GM21717 (cell line): ENCODE measurements at regions not wholly inside any gene's neighbourhood (a gene's known extent, or its start where the extent isn't known, plus 50 kb on each side); places are given as distances from the start of the nearest gene placed in this dataset.
"Not testable (repeated sequence)": the region's sequence is repeated elsewhere in the genome, so short reads cannot be mapped to it uniquely, and the experiment has no call there.

Experiments
- ATAC-seq: cut with Tn5 transposase; IDR thresholded peaks from one replicate; pipeline ENCODE4 v1.9.1; 2021; ENCODE audit warnings: mild to moderate bottlenecking, moderate library complexity; ENCODE audit not compliant: unreplicated experiment

GRCh38 chr6:63440057-63440456 lies 120.3 kb upstream of the LGSN start:
- no peak for ATAC-seq

- no peak for ATAC-seq
Observed at GRCh38 chr6:63440594-63440993, 120.8 kb upstream of the LGSN start.

- ATAC-seq: no peak
Observed at GRCh38 chr6:63441266-63441956, 121.6 kb upstream of the LGSN start.

DNA sequence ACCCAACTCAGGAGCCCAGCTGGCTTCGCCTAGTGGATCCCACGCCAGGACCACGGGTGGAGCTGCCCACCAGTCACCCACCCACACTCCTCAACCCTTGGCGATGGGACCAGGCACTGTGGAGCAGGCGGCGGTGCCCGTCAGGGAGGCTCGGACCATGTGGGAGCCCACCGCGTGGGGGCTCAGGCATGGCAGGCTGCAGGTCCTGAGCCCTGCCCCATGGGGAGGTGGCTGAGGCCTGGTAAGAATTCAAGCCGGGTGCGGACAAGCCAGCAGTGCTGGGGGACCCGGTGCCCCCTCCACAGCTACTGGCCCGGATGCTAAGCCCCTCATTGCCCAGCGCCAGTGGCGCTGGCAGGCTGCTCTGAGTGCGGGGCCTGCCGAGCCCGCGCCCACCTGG lies 123.1 kb upstream of the LGSN start:
- no peak for ATAC-seq

- ATAC-seq: no peak
Observed at GRCh38 chr6:63444768-63445167, 125.0 kb upstream of the LGSN start.

DNA sequence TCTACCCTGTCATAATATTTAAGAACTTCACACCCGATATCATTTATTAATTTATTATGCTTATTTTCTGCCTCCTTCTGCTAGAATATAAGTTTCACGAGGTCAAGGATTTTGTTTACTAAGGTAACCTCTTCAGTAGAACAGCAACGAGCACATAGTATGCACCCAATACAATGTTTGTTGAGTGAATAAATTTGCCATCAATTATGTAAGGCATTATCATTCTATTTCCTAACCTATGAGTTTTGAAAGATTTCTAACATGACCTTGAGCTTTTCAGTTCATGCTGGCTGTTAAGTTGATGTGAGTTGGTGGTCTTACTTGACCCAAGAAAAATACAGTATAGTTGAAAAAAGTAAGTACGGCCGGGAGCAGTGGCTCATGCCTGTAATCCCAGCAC lies 125.9 kb upstream of the LOC128125822 start:
- ATAC-seq: no peak

- no peak for ATAC-seq
Observed at GRCh38 chr6:63447134-63447533, 125.1 kb upstream of the LOC128125822 start.

- no peak for ATAC-seq
Observed at GRCh38 chr6:63448229-63448628, 124.1 kb upstream of the LOC128125822 start.

DNA sequence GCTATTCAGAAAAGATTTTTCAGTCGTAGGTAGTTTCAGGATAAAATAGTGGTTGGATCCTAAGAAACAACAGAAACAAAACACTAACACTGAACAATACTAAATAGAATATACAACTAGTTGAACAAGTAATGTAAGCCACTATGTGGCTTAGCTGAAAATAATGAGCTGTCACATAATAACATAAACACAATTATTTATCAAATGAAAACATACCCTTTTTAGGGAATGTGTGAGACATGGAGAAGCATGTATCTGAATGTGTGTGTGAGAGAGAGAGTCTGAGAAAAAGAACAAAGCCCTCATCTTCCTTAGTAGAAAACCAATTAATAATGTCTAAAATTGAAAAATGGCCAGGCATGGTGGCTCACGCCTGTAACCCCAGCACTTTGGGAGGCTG lies 122.6 kb upstream of the LOC128125822 start:
- no peak for ATAC-seq

DNA sequence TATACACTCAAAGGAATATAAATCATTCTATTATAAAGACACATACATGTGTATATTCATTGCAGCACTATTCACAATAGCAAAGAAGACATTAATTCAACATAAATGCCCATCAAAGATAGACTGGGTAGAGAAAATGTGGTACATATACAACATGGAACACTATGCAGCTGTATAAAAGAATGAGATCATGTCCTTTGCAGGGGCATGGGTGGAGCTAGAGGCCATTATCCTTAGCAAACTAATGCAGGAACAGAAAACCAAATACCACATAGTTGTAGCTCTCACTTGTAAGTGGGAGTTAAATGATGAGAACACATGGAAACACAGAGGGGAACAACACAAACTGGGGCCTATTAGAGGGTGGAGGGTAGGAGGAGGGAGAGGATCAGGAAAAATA lies 121.0 kb upstream of the LOC128125822 start:
- no peak for ATAC-seq

DNA sequence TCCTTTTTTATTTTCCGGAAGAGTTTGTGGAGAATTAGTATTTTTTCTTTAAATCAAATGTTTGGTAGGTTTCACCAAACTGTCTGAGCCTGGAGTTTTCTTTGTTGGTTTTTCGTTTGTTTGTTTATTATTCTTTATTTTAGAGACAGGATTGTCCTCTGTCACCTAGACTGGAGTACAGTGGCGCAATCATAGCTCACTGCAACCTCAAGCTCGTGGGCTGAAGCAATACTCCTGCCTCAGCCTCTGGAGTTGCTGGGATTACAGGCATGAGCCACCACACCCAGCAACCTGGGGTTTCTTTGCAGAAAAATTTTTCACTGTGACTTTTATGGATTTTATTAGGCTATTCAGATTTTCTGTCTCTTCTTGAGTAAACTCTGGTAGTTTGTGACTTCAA lies 120.2 kb upstream of the LOC128125822 start:
- no peak for ATAC-seq

- no peak for ATAC-seq
Observed at GRCh38 chr6:63456734-63457133, 115.5 kb upstream of the LOC128125822 start.

GRCh38 chr6:63458480-63459115 lies 113.7 kb upstream of the LOC128125822 start:
- peak; percentile 85 for ATAC-seq

DNA sequence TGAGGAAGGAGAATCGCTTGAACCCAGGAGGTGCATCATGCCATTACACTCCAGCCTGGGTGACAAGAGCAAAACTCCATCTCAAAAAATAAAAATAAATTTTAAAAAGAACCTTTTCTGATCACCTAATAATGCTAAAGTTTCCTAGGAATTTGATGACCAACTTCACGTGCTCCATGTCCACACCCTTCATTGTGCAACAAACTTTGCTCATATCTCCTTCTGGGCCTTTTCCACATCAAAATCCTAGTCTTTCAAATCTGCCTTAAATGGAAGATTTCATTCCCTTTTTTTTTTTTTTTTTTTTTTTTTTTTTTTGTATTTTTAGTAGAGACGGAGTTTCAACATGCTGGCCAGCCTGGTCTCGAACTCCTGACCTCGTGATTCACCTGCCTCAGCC lies 112.5 kb upstream of the LOC128125822 start:
- no peak for ATAC-seq

- no peak for ATAC-seq
Observed at GRCh38 chr6:63460971-63461370, 111.3 kb upstream of the LOC128125822 start.

- ATAC-seq: no peak
Observed at GRCh38 chr6:63464060-63464459, 108.2 kb upstream of the LOC128125822 start.

- no peak for ATAC-seq
Observed at GRCh38 chr6:63465750-63466149, 106.5 kb upstream of the LOC128125822 start.

- ATAC-seq: no peak
Observed at GRCh38 chr6:63466242-63466733, 106.0 kb upstream of the LOC128125822 start.

DNA sequence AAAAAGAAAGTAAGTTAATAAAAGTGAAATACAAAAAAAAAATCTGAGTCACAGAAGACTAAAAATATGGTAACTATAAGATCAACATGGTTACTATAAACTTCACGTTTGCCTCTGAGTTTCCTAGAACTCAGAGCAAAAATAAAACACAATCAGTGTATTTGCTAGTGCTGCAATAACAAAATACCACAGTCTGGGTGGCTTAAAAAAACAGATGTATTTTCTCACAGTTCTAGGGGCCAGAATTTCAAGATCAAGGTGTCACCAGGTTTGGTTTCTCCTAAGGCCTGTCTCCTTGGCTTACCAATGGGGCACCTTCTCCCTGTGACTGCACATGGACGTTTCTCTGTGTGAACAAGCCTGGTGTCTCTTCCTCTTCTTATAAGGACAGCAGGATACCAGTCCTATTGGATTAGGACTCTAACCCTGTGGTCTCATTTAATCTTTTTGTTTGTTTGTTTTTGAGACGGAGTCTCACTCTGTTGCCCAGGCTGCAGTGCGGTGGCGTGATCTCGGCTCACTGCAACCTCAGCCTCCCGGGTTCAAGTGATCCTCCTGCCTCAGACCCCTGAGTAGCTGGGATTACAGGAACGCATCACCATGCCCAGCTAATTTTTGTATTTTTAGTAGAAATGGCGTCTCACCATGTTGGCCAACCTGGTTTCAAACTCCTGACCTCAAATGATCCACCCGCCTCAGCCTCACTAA lies 104.9 kb upstream of the LOC128125822 start:
- no peak for ATAC-seq

GRCh38 chr6:63471145-63471544 lies 101.1 kb upstream of the LOC128125822 start:
- not testable (repeated sequence) for ATAC-seq

GRCh38 chr6:63471654-63472053 lies 100.6 kb upstream of the LOC128125822 start:
- ATAC-seq: no peak

DNA sequence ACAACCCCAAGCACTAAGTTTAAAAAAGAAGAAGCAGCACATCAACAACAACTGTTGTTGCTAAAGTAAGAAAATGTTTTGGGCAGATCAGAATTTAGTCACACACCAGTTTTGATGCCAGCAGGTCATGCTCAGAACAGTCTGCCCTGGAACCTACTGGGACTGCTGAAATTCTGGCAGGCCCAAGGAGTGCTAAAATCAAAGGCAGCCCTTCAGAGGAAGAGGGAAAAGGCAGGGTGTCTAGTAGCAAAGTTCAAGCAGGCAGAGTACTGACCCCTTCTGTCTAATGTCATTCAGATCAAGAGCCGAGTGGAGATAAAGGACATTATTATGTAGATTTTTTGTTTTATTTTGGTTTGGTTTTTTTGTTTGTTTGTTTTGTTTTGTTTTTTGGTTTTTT lies 96.6 kb upstream of the LOC128125822 start:
- ATAC-seq: no peak
